ENCODE measurements at regions not wholly inside any gene's neighbourhood (a gene's known extent, or its start where the extent isn't known, plus 50 kb on each side); places are given as distances from the start of the nearest gene placed in this dataset.

DNA sequence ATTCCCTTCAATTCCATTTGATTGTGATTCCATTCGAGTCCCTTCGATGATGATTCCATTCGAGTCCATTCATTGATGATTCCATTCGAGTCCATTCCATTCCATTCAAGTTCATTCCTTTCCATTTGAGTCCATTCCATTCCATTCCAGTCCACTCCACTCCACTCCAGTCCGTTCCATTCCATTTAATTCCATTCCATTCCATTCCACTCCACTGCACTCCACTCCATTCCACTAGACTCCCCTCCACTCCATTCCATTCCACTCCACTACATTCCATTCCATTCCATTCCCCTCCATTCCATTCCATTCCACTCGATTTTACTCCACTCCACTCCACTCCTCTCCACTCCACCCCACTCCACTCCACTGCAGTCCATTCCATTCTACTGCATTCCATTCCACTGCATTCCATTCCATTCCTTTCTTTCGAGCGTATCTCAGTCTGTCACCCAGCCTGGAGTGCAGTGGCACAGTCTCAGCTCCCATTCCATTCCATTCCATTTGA lies 115.7 kb downstream of the ZNF92 start (continued):
- TF ChIP-seq, protein P1, sequence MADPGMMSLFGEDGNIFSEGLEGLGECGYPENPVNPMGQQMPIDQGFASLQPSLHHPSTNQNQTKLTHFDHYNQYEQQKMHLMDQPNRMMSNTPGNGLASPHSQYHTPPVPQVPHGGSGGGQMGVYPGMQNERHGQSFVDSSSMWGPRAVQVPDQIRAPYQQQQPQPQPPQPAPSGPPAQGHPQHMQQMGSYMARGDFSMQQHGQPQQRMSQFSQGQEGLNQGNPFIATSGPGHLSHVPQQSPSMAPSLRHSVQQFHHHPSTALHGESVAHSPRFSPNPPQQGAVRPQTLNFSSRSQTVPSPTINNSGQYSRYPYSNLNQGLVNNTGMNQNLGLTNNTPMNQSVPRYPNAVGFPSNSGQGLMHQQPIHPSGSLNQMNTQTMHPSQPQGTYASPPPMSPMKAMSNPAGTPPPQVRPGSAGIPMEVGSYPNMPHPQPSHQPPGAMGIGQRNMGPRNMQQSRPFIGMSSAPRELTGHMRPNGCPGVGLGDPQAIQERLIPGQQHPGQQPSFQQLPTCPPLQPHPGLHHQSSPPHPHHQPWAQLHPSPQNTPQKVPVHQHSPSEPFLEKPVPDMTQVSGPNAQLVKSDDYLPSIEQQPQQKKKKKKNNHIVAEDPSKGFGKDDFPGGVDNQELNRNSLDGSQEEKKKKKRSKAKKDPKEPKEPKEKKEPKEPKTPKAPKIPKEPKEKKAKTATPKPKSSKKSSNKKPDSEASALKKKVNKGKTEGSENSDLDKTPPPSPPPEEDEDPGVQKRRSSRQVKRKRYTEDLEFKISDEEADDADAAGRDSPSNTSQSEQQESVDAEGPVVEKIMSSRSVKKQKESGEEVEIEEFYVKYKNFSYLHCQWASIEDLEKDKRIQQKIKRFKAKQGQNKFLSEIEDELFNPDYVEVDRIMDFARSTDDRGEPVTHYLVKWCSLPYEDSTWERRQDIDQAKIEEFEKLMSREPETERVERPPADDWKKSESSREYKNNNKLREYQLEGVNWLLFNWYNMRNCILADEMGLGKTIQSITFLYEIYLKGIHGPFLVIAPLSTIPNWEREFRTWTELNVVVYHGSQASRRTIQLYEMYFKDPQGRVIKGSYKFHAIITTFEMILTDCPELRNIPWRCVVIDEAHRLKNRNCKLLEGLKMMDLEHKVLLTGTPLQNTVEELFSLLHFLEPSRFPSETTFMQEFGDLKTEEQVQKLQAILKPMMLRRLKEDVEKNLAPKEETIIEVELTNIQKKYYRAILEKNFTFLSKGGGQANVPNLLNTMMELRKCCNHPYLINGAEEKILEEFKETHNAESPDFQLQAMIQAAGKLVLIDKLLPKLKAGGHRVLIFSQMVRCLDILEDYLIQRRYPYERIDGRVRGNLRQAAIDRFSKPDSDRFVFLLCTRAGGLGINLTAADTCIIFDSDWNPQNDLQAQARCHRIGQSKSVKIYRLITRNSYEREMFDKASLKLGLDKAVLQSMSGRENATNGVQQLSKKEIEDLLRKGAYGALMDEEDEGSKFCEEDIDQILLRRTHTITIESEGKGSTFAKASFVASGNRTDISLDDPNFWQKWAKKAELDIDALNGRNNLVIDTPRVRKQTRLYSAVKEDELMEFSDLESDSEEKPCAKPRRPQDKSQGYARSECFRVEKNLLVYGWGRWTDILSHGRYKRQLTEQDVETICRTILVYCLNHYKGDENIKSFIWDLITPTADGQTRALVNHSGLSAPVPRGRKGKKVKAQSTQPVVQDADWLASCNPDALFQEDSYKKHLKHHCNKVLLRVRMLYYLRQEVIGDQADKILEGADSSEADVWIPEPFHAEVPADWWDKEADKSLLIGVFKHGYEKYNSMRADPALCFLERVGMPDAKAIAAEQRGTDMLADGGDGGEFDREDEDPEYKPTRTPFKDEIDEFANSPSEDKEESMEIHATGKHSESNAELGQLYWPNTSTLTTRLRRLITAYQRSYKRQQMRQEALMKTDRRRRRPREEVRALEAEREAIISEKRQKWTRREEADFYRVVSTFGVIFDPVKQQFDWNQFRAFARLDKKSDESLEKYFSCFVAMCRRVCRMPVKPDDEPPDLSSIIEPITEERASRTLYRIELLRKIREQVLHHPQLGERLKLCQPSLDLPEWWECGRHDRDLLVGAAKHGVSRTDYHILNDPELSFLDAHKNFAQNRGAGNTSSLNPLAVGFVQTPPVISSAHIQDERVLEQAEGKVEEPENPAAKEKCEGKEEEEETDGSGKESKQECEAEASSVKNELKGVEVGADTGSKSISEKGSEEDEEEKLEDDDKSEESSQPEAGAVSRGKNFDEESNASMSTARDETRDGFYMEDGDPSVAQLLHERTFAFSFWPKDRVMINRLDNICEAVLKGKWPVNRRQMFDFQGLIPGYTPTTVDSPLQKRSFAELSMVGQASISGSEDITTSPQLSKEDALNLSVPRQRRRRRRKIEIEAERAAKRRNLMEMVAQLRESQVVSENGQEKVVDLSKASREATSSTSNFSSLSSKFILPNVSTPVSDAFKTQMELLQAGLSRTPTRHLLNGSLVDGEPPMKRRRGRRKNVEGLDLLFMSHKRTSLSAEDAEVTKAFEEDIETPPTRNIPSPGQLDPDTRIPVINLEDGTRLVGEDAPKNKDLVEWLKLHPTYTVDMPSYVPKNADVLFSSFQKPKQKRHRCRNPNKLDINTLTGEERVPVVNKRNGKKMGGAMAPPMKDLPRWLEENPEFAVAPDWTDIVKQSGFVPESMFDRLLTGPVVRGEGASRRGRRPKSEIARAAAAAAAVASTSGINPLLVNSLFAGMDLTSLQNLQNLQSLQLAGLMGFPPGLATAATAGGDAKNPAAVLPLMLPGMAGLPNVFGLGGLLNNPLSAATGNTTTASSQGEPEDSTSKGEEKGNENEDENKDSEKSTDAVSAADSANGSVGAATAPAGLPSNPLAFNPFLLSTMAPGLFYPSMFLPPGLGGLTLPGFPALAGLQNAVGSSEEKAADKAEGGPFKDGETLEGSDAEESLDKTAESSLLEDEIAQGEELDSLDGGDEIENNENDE (IDR thresholded peaks at IDR 0.05; ENCODE audit: insufficient replicate concordance, low read length) = no peak
- no peak for TF ChIP-seq ASH2L (IDR thresholded peaks at IDR 0.05; ENCODE audit: low read length)
- TF ChIP-seq, protein P2, sequence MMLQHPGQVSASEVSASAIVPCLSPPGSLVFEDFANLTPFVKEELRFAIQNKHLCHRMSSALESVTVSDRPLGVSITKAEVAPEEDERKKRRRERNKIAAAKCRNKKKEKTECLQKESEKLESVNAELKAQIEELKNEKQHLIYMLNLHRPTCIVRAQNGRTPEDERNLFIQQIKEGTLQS (IDR thresholded peaks at IDR 0.05; ENCODE audit: insufficient read depth, low read depth, low read length) = no peak

Data from H1 (cell line).